IPS DF 4.7 (cell line): ENCODE measurements at regions not wholly inside any gene's neighbourhood (a gene's known extent, or its start where the extent isn't known, plus 50 kb on each side); places are given as distances from the start of the nearest gene placed in this dataset.

Source experiments
- DNase-seq: peaks from one replicate; pipeline ENCODE4 v3.0.0-alpha.2; 2013; ENCODE audit warnings: low spot score; ENCODE audit errors: extremely low read depth

DNA sequence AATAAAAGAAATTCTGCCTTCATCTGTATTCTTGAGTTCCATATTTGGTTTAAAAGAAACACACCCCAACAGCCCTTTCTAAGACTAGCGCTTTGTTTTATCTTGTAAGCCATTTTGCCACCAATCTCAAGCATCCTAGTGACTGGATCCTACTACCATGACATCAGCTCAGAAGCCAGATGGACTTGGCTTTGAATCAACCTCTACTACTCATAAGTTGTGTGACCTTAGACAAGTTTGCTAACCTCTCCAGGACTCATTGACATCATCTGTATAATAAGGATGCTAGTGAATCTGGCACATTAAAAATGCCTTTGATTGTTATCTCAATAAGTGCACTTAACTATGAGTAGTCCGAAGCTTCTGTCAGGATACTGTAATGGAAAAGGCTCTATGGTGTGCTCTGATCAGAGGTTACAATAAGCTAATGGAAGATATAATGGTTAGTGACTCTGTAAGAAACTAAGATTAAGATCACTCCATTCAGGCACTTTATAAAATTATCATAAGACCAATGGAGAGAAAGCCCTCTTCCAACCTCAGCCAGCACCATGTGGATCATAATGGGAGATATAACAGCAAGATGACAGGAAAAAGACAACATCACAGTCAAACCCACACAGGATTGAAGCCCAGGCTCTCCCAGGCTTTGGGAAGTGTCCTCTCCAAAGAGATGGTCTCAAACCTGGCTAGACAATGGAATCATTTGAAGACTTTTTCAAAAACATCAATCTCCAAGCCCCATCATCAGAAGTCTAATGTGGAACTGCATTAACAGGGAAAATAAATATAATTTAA is 180.6 kb upstream of the MIR17HG start:
- no peak for DNase-seq

DNA sequence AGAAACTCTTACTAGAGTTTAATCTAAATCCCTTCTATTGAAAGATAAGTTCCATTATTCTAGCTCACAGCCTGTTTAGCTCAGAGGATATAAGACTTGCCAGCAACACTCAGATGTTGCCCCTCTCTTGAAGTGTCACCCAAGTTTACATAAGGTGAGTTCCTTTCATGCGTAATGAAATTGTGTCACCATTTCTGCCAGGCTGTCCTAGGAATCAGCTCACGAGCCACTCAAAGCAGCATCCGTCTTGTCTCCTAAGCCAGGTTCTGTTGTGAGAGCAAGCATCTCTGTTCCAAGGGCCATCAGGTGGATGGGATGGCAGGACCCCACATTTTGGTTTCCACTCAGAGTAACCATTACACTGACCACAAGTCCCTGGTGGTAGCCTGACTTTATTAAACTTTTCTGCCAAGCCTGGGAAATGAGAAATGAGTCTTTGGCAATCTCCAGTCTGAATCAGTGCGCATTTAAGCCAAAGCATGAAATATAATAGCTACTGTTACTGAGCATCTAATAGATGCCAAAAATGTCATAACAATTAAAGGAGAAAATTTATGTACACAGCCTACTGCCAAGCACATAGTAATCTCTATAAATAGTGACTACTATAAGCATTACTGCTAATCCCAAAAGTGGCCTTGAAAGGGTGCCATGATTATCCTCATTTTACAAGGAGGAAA is 179.6 kb upstream of the MIR17HG start:
- no peak for DNase-seq

DNA sequence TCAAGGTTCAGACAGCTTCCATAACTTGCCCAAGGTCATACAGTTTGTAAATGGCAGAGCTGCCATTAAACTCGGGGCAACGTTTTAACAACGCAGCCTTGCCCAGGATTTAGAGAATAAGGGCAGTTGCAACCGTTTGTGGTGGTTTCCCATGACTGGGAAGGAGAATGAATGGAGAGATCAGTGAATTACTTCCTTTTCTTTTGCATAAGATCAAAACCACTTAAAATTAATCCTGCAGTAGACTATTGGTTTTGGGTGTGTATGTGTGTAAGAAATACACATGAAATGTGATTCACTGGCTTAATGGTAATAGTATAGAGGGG is 179.1 kb upstream of the MIR17HG start:
- DNase-seq, result no peak

DNA sequence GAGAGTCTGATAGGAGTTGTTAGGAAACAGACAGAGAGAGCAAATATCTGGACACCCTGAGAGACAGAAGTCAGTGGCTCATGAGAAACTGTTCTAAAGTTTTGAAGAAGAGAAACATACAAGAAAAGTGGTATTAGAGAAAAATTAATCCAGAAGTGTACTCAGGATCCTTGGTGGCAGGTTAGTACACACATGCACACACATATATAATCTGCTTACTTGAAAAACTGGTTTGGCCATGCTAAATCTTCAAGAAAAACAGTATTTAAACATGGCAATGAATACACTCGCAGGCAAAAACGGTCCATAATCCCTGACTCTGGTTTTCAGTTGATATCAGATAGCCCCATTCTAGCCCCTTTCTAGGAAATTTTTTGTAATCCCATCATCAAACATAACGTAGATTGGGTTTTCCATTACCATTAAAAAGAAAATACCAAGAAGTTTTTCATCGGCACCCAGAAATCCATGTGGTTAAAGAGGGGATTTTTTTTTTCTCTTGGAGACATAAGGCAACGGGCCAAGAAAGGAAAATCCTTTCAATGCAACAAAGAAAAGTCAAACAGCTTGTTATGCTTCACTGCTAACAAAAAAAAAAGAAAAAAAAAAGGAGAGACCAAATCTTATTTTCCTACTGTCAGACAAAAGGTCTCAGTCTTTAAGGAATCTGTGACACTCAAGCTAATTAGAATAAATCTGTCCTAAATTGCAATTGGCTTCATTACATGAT is 178.0 kb upstream of the MIR17HG start:
- DNase-seq, result no peak

DNA sequence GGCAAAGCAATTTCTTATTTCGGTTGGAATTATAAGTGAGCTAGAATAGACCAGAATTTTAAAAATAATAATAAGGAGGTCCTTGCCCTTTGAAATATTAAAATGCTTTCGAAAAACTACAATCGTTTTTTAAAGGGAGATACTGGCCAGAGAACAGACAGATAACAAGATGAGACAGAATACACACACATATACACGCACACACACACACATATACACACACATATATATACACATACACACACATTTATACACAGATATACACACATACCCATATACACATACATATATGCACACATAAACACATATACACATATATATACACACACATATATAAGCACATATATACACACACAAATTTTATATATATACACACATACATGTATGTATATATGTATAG is 175.3 kb upstream of the MIR17HG start:
- DNase-seq, result no peak

DNA sequence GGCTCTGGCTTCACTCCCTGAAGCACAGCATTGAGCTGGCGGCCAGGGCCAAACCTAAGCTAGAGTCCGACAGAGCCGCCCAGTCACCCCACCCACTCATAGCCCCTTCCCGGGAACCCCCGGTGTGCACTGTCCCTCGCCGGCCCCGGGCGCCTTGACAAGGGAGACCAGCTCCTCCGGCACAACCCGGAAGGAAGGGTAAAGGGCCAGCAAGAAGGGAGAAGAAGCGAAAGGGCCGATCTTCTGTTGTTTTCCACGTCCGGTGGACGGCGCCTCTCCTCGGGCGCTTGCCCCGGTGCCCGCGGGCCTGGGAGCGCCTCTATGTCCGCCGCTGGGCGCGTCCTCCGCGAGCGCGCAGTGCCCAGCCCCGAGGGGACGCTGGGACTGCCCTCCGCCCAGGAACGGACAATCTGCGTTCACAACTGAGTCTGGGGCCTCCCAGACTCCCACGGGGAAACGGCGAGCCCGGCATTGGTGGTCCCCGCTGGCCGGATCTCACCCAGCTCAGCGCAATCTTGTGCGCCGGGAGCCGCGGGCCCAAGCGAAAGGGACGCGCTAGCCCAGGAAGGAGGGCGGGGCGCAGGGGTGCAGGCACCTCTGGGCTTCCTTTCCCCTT is 172.5 kb upstream of the MIR17HG start:
- no peak for DNase-seq

DNA sequence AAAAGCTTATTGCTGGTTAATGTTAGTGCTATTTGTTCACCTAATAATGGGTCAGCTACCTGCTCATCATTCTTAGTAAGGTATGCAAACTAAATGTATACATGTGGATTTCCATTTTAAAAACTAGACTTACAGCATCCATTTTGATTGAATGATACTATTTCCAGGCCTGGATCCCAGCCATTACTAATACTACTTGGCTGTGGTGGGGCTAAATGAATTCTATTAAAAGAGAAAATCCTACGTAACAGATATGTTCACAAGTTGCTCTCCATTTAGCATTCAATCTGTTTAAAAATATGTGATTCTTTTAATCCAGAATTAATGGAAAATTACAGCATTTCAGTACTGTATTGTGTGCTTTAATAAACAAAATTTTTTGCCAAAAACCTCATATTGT is 169.4 kb upstream of the MIR17HG start:
- DNase-seq, result no peak

DNA sequence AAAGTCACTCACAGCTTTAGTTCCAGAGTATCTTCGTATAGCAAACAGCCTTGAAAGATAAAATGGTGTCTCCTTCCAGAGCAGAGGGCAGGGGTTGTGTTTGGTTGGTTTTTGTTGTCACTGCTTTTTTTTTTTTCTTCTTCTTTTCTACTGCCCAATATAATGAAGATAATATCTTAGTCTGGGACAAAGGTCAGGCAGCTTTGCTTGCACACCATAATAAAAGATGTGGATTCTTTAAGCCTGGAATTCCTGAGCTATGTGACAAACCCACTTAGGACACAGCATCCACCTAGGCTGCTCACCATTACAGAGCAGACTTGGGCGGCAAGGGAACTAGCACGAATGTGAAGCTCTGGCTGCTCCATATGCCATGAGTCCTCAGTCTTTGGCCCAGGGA is 165.6 kb upstream of the MIR17HG start:
- no peak for DNase-seq

DNA sequence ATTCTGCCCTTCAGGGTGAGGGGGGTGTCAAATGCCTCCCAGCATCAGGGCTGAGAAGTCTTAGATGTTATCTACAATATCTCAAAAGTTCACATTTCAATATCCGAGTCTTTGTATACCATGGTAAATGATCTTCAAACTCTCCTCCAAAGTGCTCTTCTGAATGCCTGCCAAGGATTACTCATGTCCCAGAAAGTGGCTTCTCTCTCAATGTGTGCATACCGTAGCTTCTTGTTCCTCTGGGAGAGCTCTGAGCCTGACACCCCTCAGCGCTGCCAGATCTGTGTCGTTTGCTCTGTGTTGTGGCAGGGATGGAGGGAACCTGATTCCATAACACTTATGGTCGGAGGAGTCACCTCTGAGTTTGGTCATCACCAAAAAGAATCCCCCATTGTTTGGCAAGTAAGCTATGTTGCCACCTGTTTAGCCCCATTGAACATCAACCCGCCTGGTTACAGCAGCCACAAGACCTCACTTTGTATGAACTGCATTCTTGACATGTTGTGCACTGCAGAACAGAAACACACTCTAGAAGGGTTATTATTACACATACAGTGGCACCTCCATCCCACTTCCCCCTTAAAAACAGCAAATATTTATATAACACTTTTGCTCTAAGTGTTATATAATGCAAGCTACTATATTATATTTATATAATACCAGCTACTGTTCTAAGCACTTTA is 163.1 kb upstream of the MIR17HG start:
- DNase-seq, result no peak

DNA sequence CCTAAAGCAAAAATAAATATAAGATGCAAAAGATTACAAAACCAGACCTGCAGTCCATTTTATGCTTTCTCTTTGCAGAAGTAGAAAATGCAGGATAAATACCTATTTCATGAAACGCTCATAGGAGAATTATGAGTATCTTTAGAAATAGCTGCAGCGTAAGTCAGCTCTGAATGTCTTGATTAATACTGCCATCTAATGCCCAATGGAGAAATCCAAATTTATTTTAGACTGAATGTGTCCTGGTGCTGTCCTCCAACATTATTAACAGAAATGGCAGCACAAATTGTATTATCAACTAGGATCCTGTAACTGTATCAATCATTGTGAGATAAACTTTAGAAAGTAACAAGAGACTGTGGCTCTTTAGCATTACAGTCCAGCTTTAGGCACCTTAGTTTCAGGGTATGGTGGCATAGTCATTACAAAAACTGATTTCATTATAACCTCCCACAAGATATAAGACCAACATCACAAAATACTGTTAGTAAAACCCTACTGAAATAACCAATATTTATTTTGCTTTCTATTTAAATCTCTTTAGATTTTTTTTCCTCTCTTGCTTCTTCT is 162.1 kb upstream of the MIR17HG start:
- DNase-seq, result no peak

DNA sequence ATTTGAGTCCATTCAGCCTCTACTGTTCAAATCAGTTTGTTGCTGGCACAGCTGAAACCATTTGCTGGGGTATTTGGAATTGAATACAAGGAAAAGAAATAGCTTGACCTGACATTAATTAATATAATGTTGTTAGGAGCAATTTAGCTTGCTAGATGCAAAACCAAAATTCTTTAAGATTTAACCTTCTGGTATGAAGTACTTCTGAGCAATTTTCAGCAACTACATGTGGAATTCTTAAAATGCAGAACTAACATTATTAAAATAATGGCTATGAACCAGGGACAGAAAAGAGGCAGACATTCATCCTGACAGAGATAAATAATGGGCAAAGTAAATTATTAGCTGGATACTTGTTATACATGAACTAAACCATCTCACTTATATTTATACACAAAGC is 160.0 kb upstream of the MIR17HG start:
- DNase-seq, result no peak

DNA sequence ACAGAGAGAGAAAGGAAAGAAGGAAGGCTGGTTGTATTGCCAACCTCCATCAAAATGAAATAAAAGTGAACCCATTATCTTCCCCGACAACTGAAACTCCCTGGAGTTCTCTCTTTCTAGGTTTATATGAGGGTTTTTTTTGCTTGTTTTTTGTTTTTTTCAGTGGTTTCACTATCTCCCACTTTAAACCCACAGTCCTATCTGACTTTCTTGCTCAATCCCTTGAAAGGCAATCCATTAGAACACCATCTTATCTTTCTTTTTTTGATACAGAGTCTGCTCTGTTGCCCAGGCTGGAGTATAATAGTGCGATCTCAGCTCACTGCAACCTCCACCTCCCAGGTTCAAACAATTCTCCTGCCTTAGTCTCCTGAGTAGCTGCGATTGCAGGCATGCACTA is 158.0 kb upstream of the MIR17HG start:
- DNase-seq, result no peak

DNA sequence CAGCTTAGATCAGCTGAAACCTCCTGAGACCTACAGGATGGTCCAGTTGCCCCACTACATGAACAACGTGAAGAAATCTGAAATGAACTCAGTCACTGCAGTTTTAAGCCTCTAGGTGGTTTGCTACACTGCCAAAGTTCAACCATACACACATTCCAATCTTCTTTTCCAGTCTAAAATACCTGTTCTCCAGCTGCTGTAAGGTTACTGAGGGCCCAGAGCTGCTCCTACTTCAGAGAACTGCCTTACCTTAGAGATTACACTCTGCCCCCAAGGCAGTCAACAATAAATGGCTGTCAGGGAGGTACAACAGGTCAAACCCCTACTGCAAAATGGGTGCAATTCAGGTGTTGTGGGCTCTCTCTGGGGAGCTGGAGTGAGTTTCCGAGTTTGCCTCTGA is 154.1 kb upstream of the MIR17HG start:
- DNase-seq, result no peak

DNA sequence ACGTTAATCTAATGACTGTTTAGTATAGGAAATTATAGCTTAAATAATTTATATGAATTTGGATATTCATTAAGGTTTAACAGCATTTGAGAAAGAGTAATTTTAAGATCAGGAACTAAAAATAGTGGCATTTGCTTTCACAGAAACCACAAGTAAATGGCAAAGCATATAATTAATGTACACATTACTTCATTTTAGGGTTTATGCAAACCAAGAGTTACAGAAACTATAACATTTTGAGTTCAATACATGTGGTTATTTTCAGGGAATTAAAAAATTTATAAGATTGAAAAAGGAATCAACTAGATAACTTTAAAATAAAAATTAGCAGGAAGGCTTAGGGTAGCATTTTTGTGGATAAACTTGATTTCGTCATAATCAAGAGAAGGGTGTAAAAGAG is 151.7 kb upstream of the MIR17HG start:
- no peak for DNase-seq

DNA sequence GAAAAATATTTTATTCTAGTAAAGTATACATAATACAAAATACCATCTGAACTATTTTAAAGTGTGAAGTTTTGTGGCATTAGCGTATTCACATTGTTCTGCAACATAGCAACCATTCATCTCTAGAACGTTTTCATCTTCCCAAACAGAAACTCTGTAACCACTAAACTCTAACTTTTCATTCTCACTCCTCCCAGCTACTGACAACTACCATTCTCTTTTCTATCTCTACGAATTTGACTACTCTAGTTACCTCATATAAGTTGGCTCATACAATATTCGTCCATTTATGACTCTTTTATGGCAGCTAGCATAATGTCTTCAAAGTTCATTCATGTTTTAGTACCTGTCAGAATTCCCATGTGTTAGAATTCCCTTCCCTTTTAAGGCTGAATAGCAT is 150.5 kb upstream of the MIR17HG start:
- DNase-seq, result no peak

DNA sequence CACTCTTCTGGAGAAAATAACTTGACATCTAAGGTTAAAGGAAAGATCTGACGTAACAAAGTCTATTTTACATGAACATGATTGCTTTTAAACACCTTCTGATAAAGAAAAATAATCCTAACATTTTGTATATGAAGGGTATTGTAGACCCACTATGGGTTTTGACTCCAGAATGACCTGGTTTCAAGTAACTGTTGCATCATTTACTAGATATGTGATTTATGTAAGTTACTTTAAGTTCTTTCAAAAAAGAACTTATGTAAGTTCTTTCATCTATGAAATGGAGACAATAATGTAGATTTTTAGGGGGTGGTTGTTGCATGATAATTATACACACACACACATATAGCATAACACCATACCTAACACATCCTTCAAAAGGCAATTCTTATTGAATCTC is 147.6 kb upstream of the MIR17HG start:
- DNase-seq, result no peak

DNA sequence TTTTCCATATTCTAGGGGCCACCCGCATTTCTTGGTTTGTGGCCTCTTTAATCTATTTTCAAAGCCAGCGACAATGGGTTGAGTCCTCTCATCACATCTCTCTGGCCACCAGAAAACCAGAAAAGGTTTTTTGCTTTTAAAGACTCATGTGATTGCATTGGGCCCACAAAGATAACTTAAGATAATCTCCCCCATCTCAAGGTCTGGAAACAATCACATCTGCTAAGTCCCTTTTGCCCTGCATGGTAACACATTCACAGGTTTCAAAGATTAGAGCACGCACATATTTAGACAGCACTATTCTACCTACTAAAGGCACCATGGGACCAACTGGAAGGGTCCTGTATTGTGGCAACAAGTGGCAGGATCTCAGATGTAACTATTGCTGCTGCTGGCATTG is 147.0 kb upstream of the MIR17HG start:
- no peak for DNase-seq

DNA sequence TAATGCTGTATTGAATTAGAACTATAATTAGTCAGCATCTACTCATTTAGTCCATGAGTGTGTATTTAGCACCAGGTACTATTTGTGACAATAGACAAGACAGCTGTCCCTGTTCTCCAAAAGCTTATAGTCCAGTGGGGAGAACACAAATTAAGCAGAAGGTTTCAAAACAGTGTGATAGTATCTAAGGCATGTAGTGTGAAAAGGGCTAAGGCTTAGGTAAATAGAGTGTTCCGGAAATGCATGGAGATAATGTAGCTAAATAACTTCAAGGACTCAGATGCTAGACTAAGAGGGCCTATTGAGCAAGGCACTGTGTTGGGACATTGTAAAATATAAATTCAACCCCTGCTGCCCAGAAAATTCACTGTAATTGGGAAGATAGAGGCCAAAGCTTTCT is 144.1 kb upstream of the MIR17HG start:
- no peak for DNase-seq

DNA sequence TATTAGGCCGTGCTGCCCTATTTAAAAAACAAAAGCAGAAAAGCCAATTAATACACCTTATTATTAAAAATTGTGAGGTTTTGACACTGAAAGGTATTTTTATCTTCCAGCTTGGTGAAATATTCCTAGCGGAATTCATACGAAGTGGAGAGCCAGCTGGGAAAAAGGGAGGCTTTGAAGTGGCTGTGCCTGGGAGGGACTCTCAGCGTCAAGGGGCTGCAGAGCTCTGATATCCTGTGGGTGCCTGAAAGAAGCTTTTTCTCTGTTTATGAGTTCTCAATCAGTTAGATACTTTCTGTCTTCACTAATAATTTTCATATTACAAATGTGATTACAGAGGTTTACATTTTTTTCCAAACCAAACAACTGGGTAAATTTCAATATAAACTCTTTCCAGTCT is 140.2 kb upstream of the MIR17HG start:
- no peak for DNase-seq

DNA sequence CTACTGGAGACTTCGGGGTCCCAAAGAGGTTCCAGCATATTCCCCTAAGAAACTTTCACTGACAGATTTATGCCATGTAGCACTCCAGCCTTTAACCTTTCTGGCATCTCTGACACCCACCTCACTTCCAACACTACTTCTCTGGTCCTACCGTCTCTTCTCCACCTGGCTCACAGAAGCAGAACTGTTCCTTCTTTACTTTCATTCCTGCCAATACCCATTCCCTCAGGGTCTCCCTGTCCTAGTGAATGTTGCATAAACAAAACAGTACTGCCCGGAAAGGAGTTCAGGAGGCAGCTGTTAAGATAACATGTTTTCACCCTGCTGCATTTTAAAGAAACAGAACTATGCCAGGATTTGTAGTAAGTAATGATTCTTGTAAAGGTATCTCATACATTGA is 136.0 kb upstream of the MIR17HG start:
- DNase-seq, result no peak

DNA sequence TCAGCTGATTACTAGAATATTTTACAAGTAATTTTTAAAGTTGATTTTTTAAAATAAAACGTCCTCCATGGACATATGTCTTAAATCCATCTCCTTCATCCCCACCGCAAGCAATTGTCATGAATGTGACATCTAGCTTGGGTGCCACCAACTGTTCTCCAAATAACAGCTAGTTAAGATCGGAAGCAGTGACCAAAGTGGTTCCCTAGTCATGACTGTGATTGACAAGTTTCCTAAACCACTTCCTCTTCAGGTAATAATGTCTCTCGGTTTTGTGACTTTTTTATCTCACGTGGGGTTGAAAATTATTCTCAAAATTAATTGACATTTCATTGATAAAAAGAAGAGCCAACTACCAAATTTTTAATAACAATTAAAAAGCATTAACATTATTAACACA is 135.3 kb upstream of the MIR17HG start:
- DNase-seq, result no peak
